Stomach (tissue), 8 donors: ENCODE measurements at regions not wholly inside any gene's neighbourhood (a gene's known extent, or its start where the extent isn't known, plus 50 kb on each side); places are given as distances from the start of the nearest gene placed in this dataset.

Experiments
- DNase-seq, 2 donors: peaks; one replicate each; pipeline versions ENCODE4 v3.0.0 to v3.0.0-alpha.2; 2013 to 2019
- H3K27ac ChIP-seq, 5 donors: fragments of 200-600 bp in 4 of 5; sonication (generic) in 4 of 5; one replicate each; pipeline ENCODE4 v1.5.1; 2013 to 2019; ENCODE audit warnings: mild to moderate bottlenecking in 1 of 5, moderate library complexity in 1 of 5
- H3K27me3 ChIP-seq, 3 donors: fragments of 200-600 bp; sonication (generic); one replicate each; pipeline ENCODE4 v1.5.1; 2017 to 2019; ENCODE audit warnings: mixed run types in 1 of 3
- H3K36me3 ChIP-seq, 4 donors: fragments of 200-600 bp; sonication (generic); 1 replicate in 3 of 4; 2 replicates in 1 of 4; pipeline ENCODE4 v1.5.1; 2016 to 2019
- H3K4me1 ChIP-seq, 4 donors: fragments of 200-600 bp; sonication (generic); one replicate each; pipeline ENCODE4 v1.5.1; 2016 to 2019
- H3K4me3 ChIP-seq, 4 donors: fragments of 200-600 bp; sonication (generic) in 3 of 4; one replicate each; pipeline ENCODE4 v1.5.1; 2016 to 2019; ENCODE audit warnings: mild to moderate bottlenecking in 1 of 4
- H3K9me3 ChIP-seq, 4 donors: fragments of 200-600 bp; sonication (generic); one replicate each; pipeline ENCODE4 v1.5.1; 2016 to 2019
- EP300 ChIP-seq: sonication (generic); formaldehyde crosslinking; IDR thresholded peaks from one replicate; pipeline ENCODE4 v1.6.1; 2017; ENCODE audit warnings: antibody characterized with exemption
- POLR2A ChIP-seq, 4 donors: fragments of 450-650 bp; IDR thresholded peaks; one replicate each; pipeline ENCODE4 v1.6.1; 2016; ENCODE audit warnings: antibody characterized with exemption in 4 of 4, control low read depth in 2 of 4, mild to moderate bottlenecking in 1 of 4, moderate library complexity in 1 of 4
- POLR2AphosphoS5 ChIP-seq, 3 donors: sonication (generic); formaldehyde crosslinking; IDR thresholded peaks; one replicate each; pipeline ENCODE4 v1.6.1; 2016; ENCODE audit warnings: antibody characterized with exemption in 3 of 3
- WGBS, 5 donors: extraction: QIAGEN DNeasy Blood & Tissue Kit in 3 of 5; methylation state at CpG; one replicate each; pipeline versions ENCODE4 v1.1.5 to v1.1.7; 2013 to 2018; 5-methylcytosine and 5-hydroxymethylcytosine counted together
- intact Hi-C: fragments of 100-400 bp; cut with DNase I; formaldehyde crosslinking; loops from one replicate; pipeline ENCODE4 v1.15.1; 2023; ENCODE audit warnings: low total_unique reads
- TF ChIP-seq, protein P1 (sequence below), 7 experiments: fragments of 450-650 bp in 4 of 7; fragments of 200-600 bp in 3 of 7; sonication (generic) in 3 of 7; IDR thresholded peaks; one replicate each; pipeline ENCODE4 v1.5.1; 2016 to 2019; ENCODE audit warnings: antibody characterized with exemption in 7 of 7, control low read depth in 2 of 7, mild to moderate bottlenecking in 1 of 7
- donor health status: healthy with polysubstance abuse.
- donor health status: Bipolar disorder and iron deficiency.
- donor health status: healthy.

- TF ChIP-seq POLR2A (IDR thresholded peaks at IDR 0.05): no peak
- TF ChIP-seq, protein P1, sequence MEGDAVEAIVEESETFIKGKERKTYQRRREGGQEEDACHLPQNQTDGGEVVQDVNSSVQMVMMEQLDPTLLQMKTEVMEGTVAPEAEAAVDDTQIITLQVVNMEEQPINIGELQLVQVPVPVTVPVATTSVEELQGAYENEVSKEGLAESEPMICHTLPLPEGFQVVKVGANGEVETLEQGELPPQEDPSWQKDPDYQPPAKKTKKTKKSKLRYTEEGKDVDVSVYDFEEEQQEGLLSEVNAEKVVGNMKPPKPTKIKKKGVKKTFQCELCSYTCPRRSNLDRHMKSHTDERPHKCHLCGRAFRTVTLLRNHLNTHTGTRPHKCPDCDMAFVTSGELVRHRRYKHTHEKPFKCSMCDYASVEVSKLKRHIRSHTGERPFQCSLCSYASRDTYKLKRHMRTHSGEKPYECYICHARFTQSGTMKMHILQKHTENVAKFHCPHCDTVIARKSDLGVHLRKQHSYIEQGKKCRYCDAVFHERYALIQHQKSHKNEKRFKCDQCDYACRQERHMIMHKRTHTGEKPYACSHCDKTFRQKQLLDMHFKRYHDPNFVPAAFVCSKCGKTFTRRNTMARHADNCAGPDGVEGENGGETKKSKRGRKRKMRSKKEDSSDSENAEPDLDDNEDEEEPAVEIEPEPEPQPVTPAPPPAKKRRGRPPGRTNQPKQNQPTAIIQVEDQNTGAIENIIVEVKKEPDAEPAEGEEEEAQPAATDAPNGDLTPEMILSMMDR (IDR thresholded peaks at IDR 0.05): no peak
- TF ChIP-seq POLR2AphosphoS5 (IDR thresholded peaks at IDR 0.05): no peak
- TF ChIP-seq EP300: no peak
- 84 to 93% (median 88%) methylated on average over 3 of the region's 3 CpGs for WGBS, 5 donors
- intact Hi-C loops: no loop called here
Observed at GRCh38 chr2:109054865-109055264, 65.8 kb upstream of the EDAR start.

DNA sequence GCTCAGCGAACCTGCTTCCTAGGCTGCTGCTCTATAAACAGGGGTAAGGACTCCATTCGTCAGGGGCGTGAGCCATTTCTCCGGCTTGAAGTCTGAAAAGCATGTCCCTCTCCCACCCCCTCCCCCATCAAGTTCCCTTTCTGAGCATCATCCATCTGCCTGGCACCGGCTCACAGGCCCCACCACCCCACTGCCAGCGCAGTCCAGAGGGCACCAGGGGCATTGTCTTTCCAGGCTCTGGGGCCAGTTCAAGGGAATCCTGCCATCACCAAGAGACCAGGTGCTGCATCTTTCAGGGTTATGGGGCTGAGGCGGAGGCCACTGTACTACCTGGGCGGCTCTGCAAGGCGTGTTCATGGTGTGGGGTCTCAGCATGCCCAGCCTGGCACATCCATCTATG lies 64.7 kb upstream of the EDAR start:
- Histone ChIP-seq H3K27me3 (no peaks in the 10 kb centered on the region), H3K9me3 (no peaks in the 10 kb centered on the region), H3K4me1 (peaks cover 0 to 6% (median 3%) of the 10 kb centered on the region in 4 donors), H3K4me3 (no peak overlapping the region), H3K27ac (no peak overlapping the region), H3K36me3 (no peaks in the 10 kb centered on the region)
- intact Hi-C loops: no loop called here
- DNase-seq: no peak
- TF ChIP-seq, protein P1 (IDR thresholded peaks at IDR 0.05): no peak
- TF ChIP-seq EP300: no peak
- no peak for TF ChIP-seq POLR2AphosphoS5 (IDR thresholded peaks at IDR 0.05)
- TF ChIP-seq POLR2A (IDR thresholded peaks at IDR 0.05): no peak
- WGBS, 5 donors: 88 to 97% (median 92%) methylated on average over 9 of the region's 9 CpGs

More at GRCh38 chr2:109054865-109055264, 65.8 kb upstream of the EDAR start:
- no peaks in the 10 kb centered on the region for H3K27me3 ChIP-seq
- no peak for DNase-seq
- H3K36me3 ChIP-seq: no peaks in the 10 kb centered on the region
- no peaks in the 10 kb centered on the region for H3K9me3 ChIP-seq
- H3K4me1 ChIP-seq: peaks cover 0 to 18% (median 13%) of the 10 kb centered on the region in 4 donors
- no peak overlapping the region for H3K4me3 ChIP-seq
- no peak overlapping the region for H3K27ac ChIP-seq

- H3K9me3 ChIP-seq: no peaks in the 10 kb centered on the region
- no peak overlapping the region for H3K4me3 ChIP-seq
- no peaks in the 10 kb centered on the region for H3K4me1 ChIP-seq
- DNase-seq: no peak
- 89 to 95% (median 93%) methylated on average over 6 of the region's 6 CpGs for WGBS, 5 donors
- TF ChIP-seq, protein P1 (IDR thresholded peaks at IDR 0.05): no peak
- no peak for TF ChIP-seq POLR2AphosphoS5 (IDR thresholded peaks at IDR 0.05)
- TF ChIP-seq POLR2A (IDR thresholded peaks at IDR 0.05): no peak
- no peak for TF ChIP-seq EP300
- H3K27ac ChIP-seq: no peak overlapping the region
- H3K27me3 ChIP-seq: no peaks in the 10 kb centered on the region
- intact Hi-C loops: no loop called here
- H3K36me3 ChIP-seq: no peaks in the 10 kb centered on the region
Observed at GRCh38 chr2:109052922-109053321, 63.9 kb upstream of the EDAR start.

- Histone ChIP-seq H3K4me1 (no peaks in the 10 kb centered on the region), H3K27ac (no peak overlapping the region), H3K36me3 (no peaks in the 10 kb centered on the region), H3K9me3 (no peaks in the 10 kb centered on the region), H3K27me3 (no peaks in the 10 kb centered on the region), H3K4me3 (no peak overlapping the region)
- 91 to 96% (median 92%) methylated on average over 6 of the region's 6 CpGs for WGBS, 5 donors
- DNase-seq: no peak
- intact Hi-C loops: no loop called here
- TF ChIP-seq POLR2AphosphoS5 (IDR thresholded peaks at IDR 0.05) (no peak), EP300 (no peak), POLR2A (IDR thresholded peaks at IDR 0.05) (no peak)
- TF ChIP-seq, protein P1 (IDR thresholded peaks at IDR 0.05): no peak
Observed at GRCh38 chr2:109049022-109049421, 60.0 kb upstream of the EDAR start.
